GM20000 (cell line): ENCODE measurements at regions not wholly inside any gene's neighbourhood (a gene's known extent, or its start where the extent isn't known, plus 50 kb on each side); places are given as distances from the start of the nearest gene placed in this dataset.

Experiments
- DNase-seq: peaks from one replicate; pipeline ENCODE4 v3.0.0; 2012; ENCODE audit warnings: low spot score
- CTCF ChIP-seq: IDR thresholded peaks from 2 replicates; pipeline ENCODE4 v1.5.1; 2012; ENCODE audit warnings: mild to moderate bottlenecking, control low read depth; ENCODE audit errors: extremely low read depth, missing control alignments

DNA sequence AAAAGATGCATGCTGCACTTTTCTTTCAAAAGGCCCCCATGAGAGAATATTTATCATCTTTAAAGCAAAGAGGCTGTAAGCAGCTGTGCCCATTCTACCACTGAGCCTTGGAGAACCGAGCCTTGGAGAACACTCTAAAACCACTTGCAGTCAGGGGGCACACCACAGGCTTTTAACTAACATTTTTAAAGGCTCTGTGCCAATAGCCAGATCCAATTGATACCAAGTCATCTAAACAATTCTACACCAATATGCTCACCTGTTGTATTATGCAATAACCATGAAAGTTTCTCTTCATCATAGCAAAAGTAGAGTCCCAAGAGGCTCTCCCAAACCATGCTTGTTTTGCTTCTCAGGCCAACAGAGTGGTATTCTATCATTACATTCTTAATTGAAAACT, 1090.5 kb upstream of the SEMA6A start:
- DNase-seq = no peak
- TF ChIP-seq CTCF = no peak

- TF ChIP-seq CTCF = no peak
- no peak for DNase-seq
Measured at GRCh38 chr5:117662361-117662760, 1087.7 kb upstream of the SEMA6A start.

GRCh38 chr5:117657541-117657940, 1082.9 kb upstream of the SEMA6A start:
- no peak for TF ChIP-seq CTCF
- no peak for DNase-seq

GRCh38 chr5:117652958-117653280, 1078.3 kb upstream of the SEMA6A start:
- TF ChIP-seq CTCF = no peak
- DNase-seq = no peak

DNA sequence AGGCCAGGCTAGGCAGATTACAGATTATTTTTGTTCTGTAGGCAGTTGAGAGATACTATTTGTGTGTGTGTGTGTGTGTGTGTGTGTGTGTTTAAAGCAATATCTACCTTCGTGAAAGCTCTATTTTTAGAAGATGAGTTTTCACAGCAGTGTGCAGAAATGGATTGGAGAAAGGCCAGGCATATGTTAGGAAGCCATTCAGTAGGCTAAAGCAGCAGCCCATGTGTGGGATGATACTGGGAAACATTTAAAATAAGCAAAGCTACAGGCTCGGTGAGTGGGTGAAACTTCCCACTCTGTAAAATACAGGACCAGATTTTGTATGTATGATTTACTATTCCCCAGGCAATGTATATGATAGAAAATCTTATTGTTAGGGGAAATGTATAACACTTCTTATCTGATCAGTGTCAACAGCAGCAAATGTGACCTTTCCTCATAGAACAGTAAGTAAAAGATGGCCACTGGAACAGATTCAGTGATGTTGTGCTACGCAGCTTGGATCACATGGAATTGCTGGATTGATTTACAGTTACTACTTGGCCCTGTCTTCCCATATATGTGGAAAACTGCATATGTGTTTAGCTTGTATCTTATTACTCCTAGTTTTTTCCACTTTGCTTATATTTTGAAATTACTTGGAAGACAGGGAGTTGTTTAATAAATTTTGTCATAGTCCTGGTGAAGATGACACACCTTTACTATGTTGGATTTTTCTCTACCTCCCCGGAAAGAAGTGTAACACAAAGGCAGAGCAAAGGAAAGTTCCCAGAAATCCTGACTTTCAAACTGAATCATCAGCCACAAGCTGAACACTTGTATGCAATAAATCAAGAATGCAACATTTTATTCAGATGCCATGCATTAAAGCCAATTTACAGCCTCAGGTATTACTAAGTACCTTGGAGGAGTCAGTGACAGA, 1077.7 kb upstream of the SEMA6A start:
- no peak for TF ChIP-seq CTCF
- no peak for DNase-seq

DNA sequence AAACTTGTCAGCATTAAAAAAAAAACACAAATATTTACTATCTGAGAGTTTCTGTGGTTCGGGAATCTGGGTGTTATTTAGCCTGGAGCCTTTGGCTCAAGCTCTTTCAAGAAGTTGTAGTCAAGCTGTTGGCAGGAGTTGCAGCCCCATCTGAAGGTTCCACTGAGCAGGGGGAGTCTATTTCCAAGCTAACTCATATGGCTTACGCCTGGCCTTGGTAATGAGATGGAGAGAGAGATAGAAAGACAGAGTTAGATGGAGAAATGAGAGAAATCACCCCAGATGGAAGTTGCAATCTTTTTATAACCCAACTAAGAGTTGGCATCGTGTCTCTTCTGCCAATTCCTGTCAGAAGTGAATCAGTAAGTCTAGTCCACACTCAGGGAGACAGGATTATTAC, 1075.2 kb upstream of the SEMA6A start:
- TF ChIP-seq CTCF = no peak
- DNase-seq = no peak

- no peak for DNase-seq
- TF ChIP-seq CTCF = no peak
Measured at GRCh38 chr5:117645400-117645799, 1070.8 kb upstream of the SEMA6A start.
